ENCODE measurements at regions not wholly inside any gene's neighbourhood (a gene's known extent, or its start where the extent isn't known, plus 50 kb on each side); places are given as distances from the start of the nearest gene placed in this dataset.
A peak's percentile ranks its signal among the peaks of the same experiment; 100 is the strongest.

- H3K9me3 ChIP-seq (ENCODE audit: low read length), result no peaks in the 10 kb centered on the region
- no peak overlapping the region for H2AFZ ChIP-seq (ENCODE audit: low read length)
- H3K9me2 ChIP-seq (replicated peaks; ENCODE audit: insufficient read depth, low read length), result no peaks in the 10 kb centered on the region
- H3K4me2 ChIP-seq (ENCODE audit: low read depth, low read length, poor library complexity, severe bottlenecking), result peak overlapping the region; percentile 20
- H4K20me1 ChIP-seq (ENCODE audit: insufficient read depth, low read depth, low read length), result no peaks in the 10 kb centered on the region
- H3K27ac ChIP-seq (ENCODE audit: low read length), result no peak overlapping the region
- no peaks in the 10 kb centered on the region for H3K4me1 ChIP-seq (ENCODE audit: low read length)
- no peaks in the 10 kb centered on the region for H3K36me3 ChIP-seq (ENCODE audit: insufficient read depth, low read length)
- no peaks in the 10 kb centered on the region for H3K27me3 ChIP-seq (ENCODE audit: low read length)
- no peak for DNase-seq
- no peak overlapping the region for H3K9ac ChIP-seq (ENCODE audit: low read length)
- H3K79me2 ChIP-seq (ENCODE audit: low read length), result no peaks in the 10 kb centered on the region
- H3K4me3 ChIP-seq (ENCODE audit: low read length), result no peak overlapping the region
Observed at GRCh38 chr12:54762390-54762789, 91.9 kb upstream of the MUCL1 start.

- no peaks in the 10 kb centered on the region for H3K9me2 ChIP-seq (replicated peaks; ENCODE audit: insufficient read depth, low read length)
- H3K79me2 ChIP-seq (ENCODE audit: low read length), result no peaks in the 10 kb centered on the region
- no peaks in the 10 kb centered on the region for H3K36me3 ChIP-seq (ENCODE audit: insufficient read depth, low read length)
- H3K9me3 ChIP-seq (ENCODE audit: low read length), result no peaks in the 10 kb centered on the region
- no peaks in the 10 kb centered on the region for H3K4me1 ChIP-seq (ENCODE audit: low read length)
- no peak overlapping the region for H3K4me3 ChIP-seq (ENCODE audit: low read length)
- no peak overlapping the region for H3K4me2 ChIP-seq (ENCODE audit: low read depth, low read length, poor library complexity, severe bottlenecking)
- DNase-seq, result peak; percentile 77
- H4K20me1 ChIP-seq (ENCODE audit: insufficient read depth, low read depth, low read length), result no peaks in the 10 kb centered on the region
- H3K27me3 ChIP-seq (ENCODE audit: low read length), result no peaks in the 10 kb centered on the region
- H2AFZ ChIP-seq (ENCODE audit: low read length), result no peak overlapping the region
- H3K9ac ChIP-seq (ENCODE audit: low read length), result no peak overlapping the region
- H3K27ac ChIP-seq (ENCODE audit: low read length), result no peak overlapping the region
Observed at GRCh38 chr12:54759751-54760150, 94.6 kb upstream of the MUCL1 start.

DNA sequence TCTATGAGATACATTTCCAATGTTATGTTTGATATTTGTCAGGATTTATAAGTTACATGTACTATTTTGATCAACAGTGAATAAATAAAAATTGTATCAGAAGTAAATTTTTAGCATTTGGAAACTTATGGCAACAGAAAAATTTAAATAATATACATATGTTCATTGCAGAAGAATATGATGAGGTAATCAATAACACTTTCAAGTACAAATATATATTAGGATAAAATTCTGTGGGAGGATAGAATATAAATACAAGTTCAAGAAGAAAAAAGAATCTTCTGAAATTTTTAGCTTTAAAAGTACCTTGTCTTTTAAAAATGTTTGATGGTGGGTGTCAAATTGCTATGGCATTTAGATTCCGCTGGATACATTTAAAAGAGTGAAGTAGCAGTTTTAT is 102.8 kb upstream of the MUCL1 start:
- Histone ChIP-seq H2AFZ (ENCODE audit: low read length) (no peak overlapping the region), H4K20me1 (ENCODE audit: insufficient read depth, low read depth, low read length) (no peaks in the 10 kb centered on the region)

GRCh38 chr12:54749191-54749818 is 101.1 kb upstream of the DCD start:
- H3K27me3 ChIP-seq (ENCODE audit: low read length), result no peaks in the 10 kb centered on the region
- peak; percentile 85 for DNase-seq
- no peak overlapping the region for H3K27ac ChIP-seq (ENCODE audit: low read length)
- no peaks in the 10 kb centered on the region for H3K9me3 ChIP-seq (ENCODE audit: low read length)
- H3K9ac ChIP-seq (ENCODE audit: low read length), result no peak overlapping the region
- H3K79me2 ChIP-seq (ENCODE audit: low read length), result no peaks in the 10 kb centered on the region
- H3K36me3 ChIP-seq (ENCODE audit: insufficient read depth, low read length), result no peaks in the 10 kb centered on the region
- no peak overlapping the region for H3K4me2 ChIP-seq (ENCODE audit: low read depth, low read length, poor library complexity, severe bottlenecking)
- no peak overlapping the region for H3K4me3 ChIP-seq (ENCODE audit: low read length)
- H4K20me1 ChIP-seq (ENCODE audit: insufficient read depth, low read depth, low read length), result no peaks in the 10 kb centered on the region
- H3K9me2 ChIP-seq (replicated peaks; ENCODE audit: insufficient read depth, low read length), result no peaks in the 10 kb centered on the region
- H3K4me1 ChIP-seq (ENCODE audit: low read length), result no peaks in the 10 kb centered on the region
- no peak overlapping the region for H2AFZ ChIP-seq (ENCODE audit: low read length)

More for the DNA sequence above, 102.8 kb upstream of the MUCL1 start:
- H3K4me3 ChIP-seq (ENCODE audit: low read length), result no peak overlapping the region
- H3K9ac ChIP-seq (ENCODE audit: low read length), result no peak overlapping the region
- no peak overlapping the region for H3K27ac ChIP-seq (ENCODE audit: low read length)
- no peaks in the 10 kb centered on the region for H3K79me2 ChIP-seq (ENCODE audit: low read length)
- DNase-seq, result no peak
- H3K9me2 ChIP-seq (replicated peaks; ENCODE audit: insufficient read depth, low read length), result no peaks in the 10 kb centered on the region
- no peaks in the 10 kb centered on the region for H3K27me3 ChIP-seq (ENCODE audit: low read length)
- H3K4me1 ChIP-seq (ENCODE audit: low read length), result no peaks in the 10 kb centered on the region
- H3K36me3 ChIP-seq (ENCODE audit: insufficient read depth, low read length), result no peaks in the 10 kb centered on the region
- no peaks in the 10 kb centered on the region for H3K9me3 ChIP-seq (ENCODE audit: low read length)
- H3K4me2 ChIP-seq (ENCODE audit: low read depth, low read length, poor library complexity, severe bottlenecking), result no peak overlapping the region

- no peak overlapping the region for H3K9ac ChIP-seq (ENCODE audit: low read length)
- no peak overlapping the region for H3K27ac ChIP-seq (ENCODE audit: low read length)
- H4K20me1 ChIP-seq (ENCODE audit: insufficient read depth, low read depth, low read length), result no peaks in the 10 kb centered on the region
- H3K27me3 ChIP-seq (ENCODE audit: low read length), result no peaks in the 10 kb centered on the region
- no peaks in the 10 kb centered on the region for H3K9me3 ChIP-seq (ENCODE audit: low read length)
- no peak overlapping the region for H3K4me2 ChIP-seq (ENCODE audit: low read depth, low read length, poor library complexity, severe bottlenecking)
- H3K9me2 ChIP-seq (replicated peaks; ENCODE audit: insufficient read depth, low read length), result no peaks in the 10 kb centered on the region
- no peaks in the 10 kb centered on the region for H3K36me3 ChIP-seq (ENCODE audit: insufficient read depth, low read length)
- H2AFZ ChIP-seq (ENCODE audit: low read length), result no peak overlapping the region
- H3K79me2 ChIP-seq (ENCODE audit: low read length), result no peaks in the 10 kb centered on the region
- no peak for DNase-seq
- H3K4me1 ChIP-seq (ENCODE audit: low read length), result no peaks in the 10 kb centered on the region
- H3K4me3 ChIP-seq (ENCODE audit: low read length), result no peak overlapping the region
Observed at GRCh38 chr12:54744590-54744989, 96.4 kb upstream of the DCD start.

DNA sequence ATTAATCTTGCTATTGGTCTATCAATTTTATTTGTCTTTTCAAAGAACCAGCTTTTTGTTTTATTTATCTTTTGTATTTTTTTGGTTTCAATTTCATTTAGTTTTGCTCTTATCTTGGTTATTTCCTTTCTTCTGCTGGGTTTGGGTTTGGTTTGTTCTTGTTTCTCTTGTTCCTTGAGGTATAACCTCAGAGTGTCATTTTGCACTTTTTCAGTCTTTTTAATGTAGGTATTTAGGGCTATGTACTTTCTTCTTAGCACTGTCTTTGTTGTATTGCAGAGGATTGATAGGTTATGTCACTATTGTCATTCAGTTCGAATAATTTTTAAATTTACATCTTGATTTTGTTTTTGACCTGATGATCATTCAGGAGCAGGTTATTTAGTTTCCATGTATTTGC is 92.7 kb upstream of the DCD start:
- H4K20me1 ChIP-seq (ENCODE audit: insufficient read depth, low read depth, low read length), result no peaks in the 10 kb centered on the region
- H3K4me1 ChIP-seq (ENCODE audit: low read length), result no peaks in the 10 kb centered on the region
- H3K9me2 ChIP-seq (replicated peaks; ENCODE audit: insufficient read depth, low read length), result no peaks in the 10 kb centered on the region
- H3K9ac ChIP-seq (ENCODE audit: low read length), result no peak overlapping the region
- no peaks in the 10 kb centered on the region for H3K79me2 ChIP-seq (ENCODE audit: low read length)
- no peak overlapping the region for H3K4me2 ChIP-seq (ENCODE audit: low read depth, low read length, poor library complexity, severe bottlenecking)
- H3K4me3 ChIP-seq (ENCODE audit: low read length), result no peak overlapping the region
- H2AFZ ChIP-seq (ENCODE audit: low read length), result no peak overlapping the region
- H3K36me3 ChIP-seq (ENCODE audit: insufficient read depth, low read length), result no peaks in the 10 kb centered on the region
- no peak overlapping the region for H3K27ac ChIP-seq (ENCODE audit: low read length)
- DNase-seq, result no peak
- H3K9me3 ChIP-seq (ENCODE audit: low read length), result no peaks in the 10 kb centered on the region
- no peaks in the 10 kb centered on the region for H3K27me3 ChIP-seq (ENCODE audit: low read length)

DNA sequence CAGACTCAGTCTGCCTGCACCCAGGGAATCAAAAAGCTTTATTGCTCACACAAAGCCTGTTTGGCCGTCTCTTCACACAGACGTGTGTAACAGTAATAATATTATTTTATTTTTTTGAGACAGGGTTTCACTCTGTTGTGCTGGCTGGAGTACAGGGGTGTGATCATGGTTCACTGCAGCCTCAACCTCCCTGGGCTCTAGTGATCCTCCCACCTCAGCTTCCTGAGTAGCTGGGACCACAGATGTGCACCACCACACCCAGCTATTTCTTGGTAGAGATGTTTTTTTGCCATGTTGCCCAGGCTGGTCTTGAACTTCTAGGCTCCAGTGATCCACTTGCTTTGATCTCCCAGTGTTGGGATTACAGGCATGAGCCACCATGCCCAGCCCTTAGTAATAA is 88.4 kb upstream of the DCD start:
- Histone ChIP-seq H4K20me1 (ENCODE audit: insufficient read depth, low read depth, low read length) (no peaks in the 10 kb centered on the region), H3K9me3 (ENCODE audit: low read length) (no peaks in the 10 kb centered on the region), H3K9me2 (replicated peaks; ENCODE audit: insufficient read depth, low read length) (no peaks in the 10 kb centered on the region), H2AFZ (ENCODE audit: low read length) (no peak overlapping the region), H3K4me3 (ENCODE audit: low read length) (no peak overlapping the region), H3K27me3 (ENCODE audit: low read length) (no peaks in the 10 kb centered on the region), H3K27ac (ENCODE audit: low read length) (no peak overlapping the region), H3K36me3 (ENCODE audit: insufficient read depth, low read length) (no peaks in the 10 kb centered on the region), H3K4me1 (ENCODE audit: low read length) (no peaks in the 10 kb centered on the region), H3K79me2 (ENCODE audit: low read length) (no peaks in the 10 kb centered on the region), H3K9ac (ENCODE audit: low read length) (no peak overlapping the region), H3K4me2 (ENCODE audit: low read depth, low read length, poor library complexity, severe bottlenecking) (no peak overlapping the region)
- DNase-seq, result no peak

DNA sequence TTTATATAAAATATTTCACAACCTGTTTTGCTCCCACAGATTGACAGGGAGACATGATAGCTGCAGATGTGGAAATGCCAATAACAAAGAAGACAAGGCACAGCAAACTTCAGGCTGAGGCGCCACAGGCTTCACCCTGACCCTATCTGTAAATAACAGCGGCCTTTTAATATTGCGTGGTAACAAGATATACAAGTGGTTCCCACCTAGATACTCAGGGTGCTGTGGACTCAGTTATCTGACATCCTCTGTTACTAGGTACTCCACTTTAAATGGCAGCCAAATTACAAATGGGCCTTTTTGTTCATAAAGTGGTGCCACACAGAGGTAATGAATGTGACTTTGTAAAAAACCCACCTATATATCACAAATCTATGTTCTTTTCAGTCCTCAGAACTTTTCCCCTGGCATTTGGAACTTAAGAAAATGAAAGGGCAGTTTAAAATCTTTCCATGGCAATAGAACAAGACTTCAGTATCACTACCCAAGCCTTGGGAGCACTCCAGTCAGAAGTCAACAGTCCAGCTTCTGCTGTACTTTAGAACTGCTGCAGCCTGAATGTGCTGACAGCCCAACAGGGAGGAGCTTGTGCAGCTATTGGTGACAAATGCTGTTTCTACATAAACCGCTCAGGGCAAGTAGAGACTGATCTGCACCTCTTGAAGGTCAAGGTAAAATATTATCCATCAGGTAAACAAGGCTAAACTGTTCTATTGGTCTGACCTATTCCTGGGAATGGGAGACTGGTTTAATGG is 86.2 kb upstream of the DCD start:
- H3K4me3 ChIP-seq (ENCODE audit: low read length), result no peak overlapping the region
- H3K27me3 ChIP-seq (ENCODE audit: low read length), result no peaks in the 10 kb centered on the region
- no peak overlapping the region for H2AFZ ChIP-seq (ENCODE audit: low read length)
- no peak overlapping the region for H3K4me2 ChIP-seq (ENCODE audit: low read depth, low read length, poor library complexity, severe bottlenecking)
- H3K27ac ChIP-seq (ENCODE audit: low read length), result no peak overlapping the region
- H4K20me1 ChIP-seq (ENCODE audit: insufficient read depth, low read depth, low read length), result no peaks in the 10 kb centered on the region
- H3K9ac ChIP-seq (ENCODE audit: low read length), result no peak overlapping the region
- no peaks in the 10 kb centered on the region for H3K9me3 ChIP-seq (ENCODE audit: low read length)
- H3K79me2 ChIP-seq (ENCODE audit: low read length), result no peaks in the 10 kb centered on the region
- no peaks in the 10 kb centered on the region for H3K36me3 ChIP-seq (ENCODE audit: insufficient read depth, low read length)
- H3K4me1 ChIP-seq (ENCODE audit: low read length), result no peaks in the 10 kb centered on the region
- H3K9me2 ChIP-seq (replicated peaks; ENCODE audit: insufficient read depth, low read length), result no peaks in the 10 kb centered on the region
- no peak for DNase-seq
